ENCODE measurements at regions not wholly inside any gene's neighbourhood (a gene's known extent, or its start where the extent isn't known, plus 50 kb on each side); places are given as distances from the start of the nearest gene placed in this dataset.

GRCh38 chr18:79585395-79586370, 93.9 kb upstream of the CTDP1 start:
- Histone ChIP-seq H3K27me3 (ENCODE audit: control insufficient read depth in 2 of 2, insufficient read depth in 1 of 2, low read length in 1 of 2) (no peaks in the 10 kb centered on the region), H3K36me3 (ENCODE audit: control insufficient read depth in 2 of 2, insufficient read depth in 2 of 2, low read length in 1 of 2) (no peaks in the 10 kb centered on the region), H3K27ac (ENCODE audit: low read depth in 1 of 2, low read length in 1 of 2) (no peak overlapping the region), H3K4me1 (ENCODE audit: control insufficient read depth in 2 of 2, insufficient read depth in 2 of 2, low read length in 2 of 2) (no peaks in the 10 kb centered on the region), H3K4me3 (ENCODE audit: low read length in 2 of 2) (no peak overlapping the region), H3K9me3 (ENCODE audit: control insufficient read depth in 2 of 2, insufficient read depth in 1 of 2, low read length in 1 of 2) (no peaks in the 10 kb centered on the region)
- no peak for DNase-seq (ENCODE audit: low read depth in 6 of 9, low spot score in 9 of 9)
- WGBS = 98% methylated on average over 20 of the region's 20 CpGs

DNA sequence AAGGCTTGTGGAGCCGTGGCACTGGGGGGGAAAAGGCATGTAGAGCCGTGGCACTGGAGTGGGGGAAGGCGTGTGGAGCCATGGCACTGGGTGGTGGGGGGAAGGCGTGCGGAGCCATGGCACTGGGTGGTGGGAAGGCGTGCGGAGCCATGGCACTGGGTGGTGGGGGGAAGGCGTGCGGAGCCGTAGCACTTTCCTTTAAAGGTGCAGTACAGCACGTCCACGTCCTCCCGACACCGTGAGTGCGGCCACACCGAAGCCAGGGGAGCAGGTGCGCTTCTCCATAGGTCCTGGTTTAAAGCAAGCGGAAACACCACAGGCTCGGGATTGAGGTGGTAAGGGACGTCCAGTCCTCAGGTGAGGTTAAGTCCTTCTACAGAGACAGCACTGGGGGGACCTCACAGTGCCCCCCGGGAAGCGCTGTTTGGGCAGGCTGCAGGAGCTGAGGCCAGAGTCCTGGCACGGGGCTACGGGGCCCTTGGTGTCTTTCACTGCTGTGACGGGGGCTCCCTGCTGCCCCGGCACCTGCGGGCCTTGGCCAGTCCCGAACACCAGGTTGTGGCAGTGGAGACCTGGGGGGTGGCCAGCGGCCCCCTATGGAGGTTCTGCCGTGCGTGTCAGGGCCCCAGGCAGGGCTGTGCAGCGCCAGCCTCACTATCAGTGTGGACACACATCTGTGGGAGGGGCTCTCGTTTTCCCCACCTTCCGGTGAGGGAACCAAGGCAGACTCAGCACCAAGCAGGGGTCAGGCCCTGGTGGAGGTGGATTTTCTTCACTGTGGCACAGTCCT, 93.0 kb upstream of the CTDP1 start:
- Histone ChIP-seq H3K4me3 (ENCODE audit: low read length in 2 of 2) (no peak overlapping the region), H3K27ac (ENCODE audit: low read depth in 1 of 2, low read length in 1 of 2) (no peak overlapping the region), H3K27me3 (ENCODE audit: control insufficient read depth in 2 of 2, insufficient read depth in 1 of 2, low read length in 1 of 2) (no peaks in the 10 kb centered on the region), H3K9me3 (ENCODE audit: control insufficient read depth in 2 of 2, insufficient read depth in 1 of 2, low read length in 1 of 2) (no peaks in the 10 kb centered on the region), H3K4me1 (ENCODE audit: control insufficient read depth in 2 of 2, insufficient read depth in 2 of 2, low read length in 2 of 2) (peaks cover 0 to 2% of the 10 kb centered on the region in 2 donors), H3K36me3 (ENCODE audit: control insufficient read depth in 2 of 2, insufficient read depth in 2 of 2, low read length in 1 of 2) (no peaks in the 10 kb centered on the region)
- DNase-seq (ENCODE audit: low read depth in 6 of 9, low spot score in 9 of 9) = no peak
- 96% methylated on average over 34 of the region's 34 CpGs for WGBS

DNA sequence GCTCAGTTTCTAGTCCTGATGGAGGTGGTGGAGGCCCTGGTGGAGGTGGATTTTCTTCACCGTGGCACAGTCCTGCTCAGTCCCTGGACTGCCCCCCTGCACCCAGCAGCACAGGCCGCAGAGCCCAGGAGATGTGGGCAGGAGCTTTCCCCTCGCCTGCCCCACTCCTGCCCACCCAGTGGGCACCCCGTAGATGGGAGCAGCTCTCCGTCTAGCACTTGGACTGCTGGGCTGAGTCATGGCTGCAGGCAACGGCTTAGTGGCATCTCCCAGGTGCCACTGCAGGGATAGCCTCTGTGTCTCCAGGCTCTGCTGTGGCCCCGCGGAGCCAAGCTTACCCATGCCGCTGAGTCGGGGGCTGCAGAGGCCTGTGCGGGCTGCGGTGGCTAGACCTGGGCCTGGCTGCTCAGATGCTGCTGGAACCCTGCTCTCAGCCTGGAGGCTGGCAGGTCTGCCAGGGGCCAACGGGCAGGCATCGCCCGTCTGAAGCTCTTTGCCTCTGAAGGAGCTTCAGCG, 92.3 kb upstream of the CTDP1 start:
- WGBS = 93% methylated on average over 16 of the region's 16 CpGs
- H3K27me3 ChIP-seq (ENCODE audit: control insufficient read depth in 2 of 2, insufficient read depth in 1 of 2, low read length in 1 of 2) = no peaks in the 10 kb centered on the region
- H3K4me1 ChIP-seq (ENCODE audit: control insufficient read depth in 2 of 2, insufficient read depth in 2 of 2, low read length in 2 of 2) = peaks cover 0 to 2% of the 10 kb centered on the region in 2 donors
- no peak for DNase-seq (ENCODE audit: low read depth in 6 of 9, low spot score in 9 of 9)
- no peak overlapping the region for H3K27ac ChIP-seq (ENCODE audit: low read depth in 1 of 2, low read length in 1 of 2)
- H3K4me3 ChIP-seq (ENCODE audit: low read length in 2 of 2) = no peak overlapping the region
- no peaks in the 10 kb centered on the region for H3K9me3 ChIP-seq (ENCODE audit: control insufficient read depth in 2 of 2, insufficient read depth in 1 of 2, low read length in 1 of 2)
- H3K36me3 ChIP-seq (ENCODE audit: control insufficient read depth in 2 of 2, insufficient read depth in 2 of 2, low read length in 1 of 2) = no peaks in the 10 kb centered on the region

GRCh38 chr18:79587779-79588635, 91.6 kb upstream of the CTDP1 start:
- no peak for DNase-seq (ENCODE audit: low read depth in 6 of 9, low spot score in 9 of 9)
- no peak overlapping the region for H3K4me3 ChIP-seq (ENCODE audit: low read length in 2 of 2)
- H3K27ac ChIP-seq (ENCODE audit: low read depth in 1 of 2, low read length in 1 of 2) = no peak overlapping the region
- no peaks in the 10 kb centered on the region for H3K27me3 ChIP-seq (ENCODE audit: control insufficient read depth in 2 of 2, insufficient read depth in 1 of 2, low read length in 1 of 2)
- H3K36me3 ChIP-seq (ENCODE audit: control insufficient read depth in 2 of 2, insufficient read depth in 2 of 2, low read length in 1 of 2) = no peaks in the 10 kb centered on the region
- H3K9me3 ChIP-seq (ENCODE audit: control insufficient read depth in 2 of 2, insufficient read depth in 1 of 2, low read length in 1 of 2) = no peaks in the 10 kb centered on the region
- WGBS = 95% methylated on average over 32 of the region's 32 CpGs
- peaks cover 0 to 2% of the 10 kb centered on the region in 2 donors for H3K4me1 ChIP-seq (ENCODE audit: control insufficient read depth in 2 of 2, insufficient read depth in 2 of 2, low read length in 2 of 2)

DNA sequence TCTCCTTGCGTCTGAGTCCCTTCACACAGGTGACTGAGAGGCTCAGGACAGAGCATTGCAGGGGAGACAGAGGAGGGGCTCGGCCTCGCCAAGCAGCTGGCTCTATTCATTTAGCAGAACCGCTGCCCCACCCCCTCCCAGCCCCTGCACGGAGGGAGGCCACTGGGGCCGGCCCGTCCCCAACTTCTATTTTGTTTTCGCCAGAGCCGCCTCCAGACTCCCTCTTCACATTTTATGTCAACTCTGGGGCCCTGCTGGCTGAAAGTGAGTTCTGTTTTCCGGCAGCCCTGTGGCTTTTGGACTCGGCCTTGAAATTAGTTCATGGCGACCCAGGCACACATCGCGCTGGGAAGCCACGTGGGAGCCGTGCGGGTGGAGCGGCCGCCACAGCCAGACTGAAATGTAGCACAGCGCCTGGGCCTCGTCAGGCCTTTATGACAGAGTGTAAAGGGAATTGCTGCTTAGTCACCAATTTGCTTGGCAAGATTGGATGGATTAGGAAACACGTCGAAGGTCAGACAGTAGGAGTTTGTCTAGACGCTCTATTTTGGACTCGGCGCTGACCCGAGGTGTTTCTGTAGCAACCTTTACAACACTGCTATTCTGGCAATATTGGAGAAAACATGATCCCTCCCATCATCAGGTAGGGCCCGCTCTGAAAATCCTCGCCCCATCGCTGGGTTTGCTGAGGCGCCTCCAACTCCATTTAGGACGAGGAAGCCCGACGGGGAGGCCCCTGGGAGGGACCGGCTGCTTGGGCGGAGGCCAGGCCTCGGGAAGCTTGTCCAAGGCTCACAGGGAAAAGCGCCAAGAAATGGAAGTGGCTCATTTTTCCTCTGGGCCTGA, 90.7 kb upstream of the CTDP1 start:
- no peaks in the 10 kb centered on the region for H3K9me3 ChIP-seq (ENCODE audit: control insufficient read depth in 2 of 2, insufficient read depth in 1 of 2, low read length in 1 of 2)
- peaks cover 0 to 2% of the 10 kb centered on the region in 2 donors for H3K4me1 ChIP-seq (ENCODE audit: control insufficient read depth in 2 of 2, insufficient read depth in 2 of 2, low read length in 2 of 2)
- 87% methylated on average over 38 of the region's 38 CpGs for WGBS
- H3K4me3 ChIP-seq (ENCODE audit: low read length in 2 of 2) = no peak overlapping the region
- no peaks in the 10 kb centered on the region for H3K27me3 ChIP-seq (ENCODE audit: control insufficient read depth in 2 of 2, insufficient read depth in 1 of 2, low read length in 1 of 2)
- H3K36me3 ChIP-seq (ENCODE audit: control insufficient read depth in 2 of 2, insufficient read depth in 2 of 2, low read length in 1 of 2) = no peaks in the 10 kb centered on the region
- no peak overlapping the region for H3K27ac ChIP-seq (ENCODE audit: low read depth in 1 of 2, low read length in 1 of 2)
- peak in 1 of 9 donors; percentile 13 for DNase-seq (ENCODE audit: low read depth in 6 of 9, low spot score in 9 of 9)

- H3K9me3 ChIP-seq (ENCODE audit: control insufficient read depth in 2 of 2, insufficient read depth in 1 of 2, low read length in 1 of 2) = no peaks in the 10 kb centered on the region
- WGBS = 85% methylated on average over 15 of the region's 15 CpGs
- peaks cover 0 to 2% of the 10 kb centered on the region in 2 donors for H3K4me1 ChIP-seq (ENCODE audit: control insufficient read depth in 2 of 2, insufficient read depth in 2 of 2, low read length in 2 of 2)
- H3K4me3 ChIP-seq (ENCODE audit: low read length in 2 of 2) = no peak overlapping the region
- no peaks in the 10 kb centered on the region for H3K27me3 ChIP-seq (ENCODE audit: control insufficient read depth in 2 of 2, insufficient read depth in 1 of 2, low read length in 1 of 2)
- peak overlapping the region in 1 of 2 donors; percentile 9 for H3K27ac ChIP-seq (ENCODE audit: low read depth in 1 of 2, low read length in 1 of 2)
- no peak for DNase-seq (ENCODE audit: low read depth in 6 of 9, low spot score in 9 of 9)
- no peaks in the 10 kb centered on the region for H3K36me3 ChIP-seq (ENCODE audit: control insufficient read depth in 2 of 2, insufficient read depth in 2 of 2, low read length in 1 of 2)
Measured at GRCh38 chr18:79589601-79590091, 90.0 kb upstream of the CTDP1 start.

- Histone ChIP-seq H3K27me3 (ENCODE audit: control insufficient read depth in 2 of 2, insufficient read depth in 1 of 2, low read length in 1 of 2) (no peaks in the 10 kb centered on the region), H3K4me1 (ENCODE audit: control insufficient read depth in 2 of 2, insufficient read depth in 2 of 2, low read length in 2 of 2) (peaks cover 0 to 2% of the 10 kb centered on the region in 2 donors), H3K4me3 (ENCODE audit: low read length in 2 of 2) (no peak overlapping the region), H3K9me3 (ENCODE audit: control insufficient read depth in 2 of 2, insufficient read depth in 1 of 2, low read length in 1 of 2) (no peaks in the 10 kb centered on the region), H3K36me3 (ENCODE audit: control insufficient read depth in 2 of 2, insufficient read depth in 2 of 2, low read length in 1 of 2) (no peaks in the 10 kb centered on the region), H3K27ac (ENCODE audit: low read depth in 1 of 2, low read length in 1 of 2) (no peak overlapping the region)
- WGBS = 94% methylated on average over 31 of the region's 31 CpGs
- DNase-seq (ENCODE audit: low read depth in 6 of 9, low spot score in 9 of 9) = no peak
Measured at GRCh38 chr18:79590191-79591031, 89.2 kb upstream of the CTDP1 start.

Measured in thymus (tissue), 11 donors.